Activated naive CD4-positive, alpha-beta T cell treated with anti-CD3 and anti-CD28 coated beads, Interleukin-2, amount 10 ng/mL, durations not matched to agents 7 days and 5 days (primary cell): ENCODE measurements at regions not wholly inside any gene's neighbourhood (a gene's known extent, or its start where the extent isn't known, plus 50 kb on each side); places are given as distances from the start of the nearest gene placed in this dataset.
"Not testable (repeated sequence)": the region's sequence is repeated elsewhere in the genome, so short reads cannot be mapped to it uniquely, and the experiment has no call there.

Experiments used
- CTCF ChIA-PET: fragments of 350-600 bp; sonication (Branson Sonifier 250); formaldehyde crosslinking; loops from one replicate; lab custom pipeline; 2021; ENCODE audit warnings: antibody characterized with exemption; lab: Charles Lee
- DNase-seq: peaks from one replicate; pipeline ENCODE4 v3.0.0-alpha.2; 2020
- H3K27ac Mint-ChIP-seq: one replicate; pipeline ENCODE4 v1.8.0; 2021; ENCODE audit warnings: mild to moderate bottlenecking, moderate library complexity, mixed read lengths
- H3K27me3 Mint-ChIP-seq: one replicate; pipeline ENCODE4 v1.8.0; 2021; ENCODE audit warnings: mild to moderate bottlenecking, mixed read lengths
- H3K36me3 Mint-ChIP-seq: one replicate; pipeline ENCODE4 v1.8.0; 2021; ENCODE audit warnings: mixed read lengths
- H3K4me1 Mint-ChIP-seq: one replicate; pipeline ENCODE4 v1.8.0; 2021; ENCODE audit warnings: mixed read lengths
- H3K4me3 Mint-ChIP-seq: one replicate; pipeline ENCODE4 v1.8.0; 2021; ENCODE audit warnings: mild to moderate bottlenecking, moderate library complexity, mixed read lengths
- H3K9me3 Mint-ChIP-seq: one replicate; pipeline ENCODE4 v1.8.0; 2021; ENCODE audit warnings: mixed read lengths

DNA sequence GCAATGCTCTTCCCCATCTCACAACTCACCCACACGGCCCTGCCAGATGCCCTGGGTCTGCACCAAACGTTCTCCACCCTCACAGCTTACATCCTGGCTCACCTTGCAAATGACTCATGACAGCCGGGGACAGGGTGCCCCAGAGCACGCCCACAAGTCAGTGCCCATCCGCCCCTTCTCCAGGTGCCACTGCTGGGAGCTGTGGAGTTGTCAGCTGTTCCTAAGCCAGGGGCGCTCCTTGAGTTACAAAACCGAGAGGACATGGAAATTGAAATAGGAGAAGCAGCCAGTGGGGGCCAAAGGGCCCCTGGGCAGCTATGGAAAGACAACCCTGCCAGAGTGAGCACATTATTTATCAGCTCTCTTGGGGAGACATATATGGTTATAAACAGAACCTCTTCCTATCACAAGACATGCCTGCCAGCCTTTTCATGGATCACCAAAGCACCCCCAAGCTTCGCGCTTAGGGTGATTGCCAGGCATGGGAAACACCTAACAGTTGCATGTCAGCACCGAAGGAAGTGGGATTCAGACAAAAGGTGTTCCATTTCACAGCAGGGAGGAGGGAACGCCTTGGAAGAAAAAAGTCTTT, 236.8 kb downstream of the LY86 start:
- no peak overlapping the region for H3K4me3 Mint-ChIP-seq
- no peaks in the 10 kb centered on the region for H3K36me3 Mint-ChIP-seq
- H3K4me1 Mint-ChIP-seq = peaks cover 12% of the 10 kb centered on the region
- H3K27ac Mint-ChIP-seq = no peak overlapping the region
- CTCF ChIA-PET = interaction anchor here (1.0 kb wide), 1 partner anchor 418 kb away, joined by 3 read pairs; no protein-coding TSS in a partner anchor
- H3K9me3 Mint-ChIP-seq = no peaks in the 10 kb centered on the region
- H3K27me3 Mint-ChIP-seq = peaks cover 50% of the 10 kb centered on the region
- no peak for DNase-seq

DNA sequence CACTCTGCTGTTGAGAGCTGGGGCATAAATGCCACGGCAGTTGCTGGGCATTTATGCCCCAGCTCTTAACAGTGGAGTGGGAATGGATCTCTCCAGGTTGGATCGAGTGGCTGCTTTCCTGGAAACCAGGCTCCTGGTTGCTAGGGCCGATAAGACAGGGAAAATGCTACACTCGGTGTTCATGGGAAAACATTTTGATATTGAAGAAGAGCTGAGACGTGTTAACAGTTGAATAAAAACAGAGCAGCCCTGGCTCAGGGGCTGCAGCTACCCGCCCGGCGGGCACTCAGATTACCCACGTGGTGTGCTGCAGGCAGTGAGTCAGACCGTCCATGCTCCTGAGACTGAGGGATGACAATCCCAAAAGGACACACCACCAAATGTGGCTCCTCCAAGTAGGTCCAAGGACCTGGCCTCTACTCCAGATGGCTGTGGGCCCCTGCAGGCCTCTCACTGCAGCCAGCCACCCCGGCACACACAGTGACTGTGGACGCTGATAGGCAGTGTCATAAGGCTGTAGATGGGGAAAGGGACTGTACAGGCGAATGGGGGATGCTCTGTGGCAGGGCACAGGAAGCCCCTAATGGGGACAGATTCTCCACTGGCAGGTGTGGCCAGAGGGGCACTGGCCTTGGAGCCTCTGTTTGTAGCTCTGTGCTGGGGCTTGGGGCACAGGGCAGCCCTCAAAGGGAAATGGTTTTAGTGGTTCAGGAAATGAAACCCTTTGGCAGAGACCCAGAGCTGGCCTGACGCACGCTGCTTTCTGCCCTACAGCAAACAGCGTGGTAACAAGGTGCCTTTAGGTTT, 237.8 kb downstream of the LY86 start:
- Mint-ChIP-seq H3K9me3 (no peaks in the 10 kb centered on the region), H3K36me3 (no peaks in the 10 kb centered on the region), H3K4me1 (peaks cover 12% of the 10 kb centered on the region), H3K27me3 (peaks cover 55% of the 10 kb centered on the region), H3K4me3 (no peak overlapping the region), H3K27ac (no peak overlapping the region)
- CTCF ChIA-PET = interaction anchor here (0.6 kb wide), 1 partner anchor 42 kb away, joined by 4 read pairs; no protein-coding TSS in a partner anchor
- no peak for DNase-seq

- Mint-ChIP-seq H3K27me3 (peaks cover 60% of the 10 kb centered on the region), H3K4me1 (peaks cover 12% of the 10 kb centered on the region), H3K4me3 (no peak overlapping the region), H3K36me3 (no peaks in the 10 kb centered on the region), H3K9me3 (no peaks in the 10 kb centered on the region), H3K27ac (no peak overlapping the region)
- CTCF ChIA-PET = no interaction called here
- no peak for DNase-seq
Observed at GRCh38 chr6:6826961-6827360, 238.4 kb downstream of the LY86 start.

- CTCF ChIA-PET = no interaction called here
- Mint-ChIP-seq H3K9me3 (no peaks in the 10 kb centered on the region), H3K27me3 (peaks cover 59% of the 10 kb centered on the region), H3K36me3 (no peaks in the 10 kb centered on the region), H3K4me1 (peaks cover 11% of the 10 kb centered on the region), H3K27ac (no peak overlapping the region), H3K4me3 (no peak overlapping the region)
- no peak for DNase-seq
Observed at GRCh38 chr6:6829872-6830685, 241.6 kb downstream of the LY86 start.

DNA sequence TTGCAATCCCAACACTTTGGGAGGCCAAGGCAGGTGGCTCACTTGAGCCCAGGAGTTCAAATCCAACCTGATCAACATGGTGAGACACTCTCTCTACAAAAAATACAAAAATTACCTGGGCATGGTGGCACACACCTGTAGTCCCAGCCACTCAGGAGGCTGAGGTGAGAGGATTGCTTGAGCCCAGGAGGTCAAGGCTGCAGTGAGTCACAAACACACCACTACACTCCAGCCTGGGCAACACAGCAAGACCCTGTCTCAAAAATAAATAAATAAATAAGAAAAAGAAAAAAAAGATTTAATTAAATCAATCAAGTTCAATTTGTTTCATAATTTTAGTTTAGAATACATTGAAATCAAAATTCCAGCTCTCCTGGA, 242.2 kb downstream of the LY86 start:
- H3K36me3 Mint-ChIP-seq, H3K9me3 Mint-ChIP-seq, DNase-seq, H3K4me1 Mint-ChIP-seq, CTCF ChIA-PET, H3K4me3 Mint-ChIP-seq, H3K27ac Mint-ChIP-seq: not testable (repeated sequence)
- H3K27me3 Mint-ChIP-seq = peaks cover 58% of the 10 kb centered on the region

GRCh38 chr6:6832439-6832838, 243.9 kb downstream of the LY86 start:
- H3K27me3 Mint-ChIP-seq = peaks cover 45% of the 10 kb centered on the region
- no peak overlapping the region for H3K27ac Mint-ChIP-seq
- CTCF ChIA-PET = no interaction called here
- no peak overlapping the region for H3K4me3 Mint-ChIP-seq
- no peaks in the 10 kb centered on the region for H3K9me3 Mint-ChIP-seq
- no peaks in the 10 kb centered on the region for H3K36me3 Mint-ChIP-seq
- no peak for DNase-seq
- no peaks in the 10 kb centered on the region for H3K4me1 Mint-ChIP-seq

DNA sequence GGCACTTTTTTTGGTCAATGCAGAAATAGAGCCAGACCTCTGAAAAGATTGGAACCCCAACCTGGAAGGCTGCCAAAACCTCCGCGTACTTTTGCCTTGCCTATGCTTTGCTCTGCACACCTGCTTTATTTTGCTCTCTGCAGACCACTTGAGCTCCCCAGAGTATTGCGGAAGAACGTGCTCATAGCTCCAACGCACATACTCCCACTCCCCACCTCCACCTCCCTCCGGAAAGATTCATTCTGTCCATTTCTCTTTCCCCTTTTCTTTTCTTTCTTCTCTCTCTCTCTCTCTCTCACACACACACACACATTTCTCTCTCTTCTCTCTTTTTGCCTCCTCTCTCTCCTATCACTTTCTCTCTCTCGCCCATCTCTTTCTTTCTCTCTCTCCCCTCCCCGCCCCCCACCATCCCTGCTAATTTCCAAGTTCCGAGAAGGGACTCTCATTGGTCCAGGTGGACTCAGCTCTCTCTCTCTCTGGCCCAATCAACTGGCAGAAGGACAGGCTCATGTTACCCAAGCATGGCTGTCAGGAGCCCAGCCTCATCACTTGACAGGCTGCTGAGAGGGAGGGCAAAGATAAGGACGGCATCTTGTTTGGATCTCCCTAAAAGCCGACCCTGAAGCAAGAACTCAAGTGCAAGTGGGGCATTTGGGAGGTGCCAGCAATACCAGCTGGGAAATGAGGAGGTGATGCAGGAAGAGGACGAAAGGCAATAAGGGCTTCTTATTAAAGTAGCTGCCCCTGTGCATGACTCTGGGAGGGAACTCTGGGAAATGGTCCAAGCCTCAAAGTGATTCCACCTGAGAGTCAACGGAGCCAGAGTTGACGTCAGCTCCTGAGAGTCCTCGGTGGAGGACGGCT, 246.1 kb downstream of the LY86 start:
- peaks cover 51% of the 10 kb centered on the region for H3K27me3 Mint-ChIP-seq
- no peak overlapping the region for H3K4me3 Mint-ChIP-seq
- no peak overlapping the region for H3K27ac Mint-ChIP-seq
- H3K9me3 Mint-ChIP-seq = no peaks in the 10 kb centered on the region
- H3K36me3 Mint-ChIP-seq = no peaks in the 10 kb centered on the region
- H3K4me1 Mint-ChIP-seq = no peaks in the 10 kb centered on the region
- CTCF ChIA-PET = no interaction called here
- DNase-seq = no peak

GRCh38 chr6:6835223-6835503, 246.6 kb downstream of the LY86 start:
- Mint-ChIP-seq H3K27me3 (peaks cover 51% of the 10 kb centered on the region), H3K36me3 (no peaks in the 10 kb centered on the region), H3K4me3 (no peak overlapping the region), H3K9me3 (no peaks in the 10 kb centered on the region), H3K27ac (no peak overlapping the region), H3K4me1 (no peaks in the 10 kb centered on the region)
- no peak for DNase-seq
- CTCF ChIA-PET = no interaction called here

- H3K4me1 Mint-ChIP-seq = no peaks in the 10 kb centered on the region
- H3K27ac Mint-ChIP-seq = no peak overlapping the region
- no peaks in the 10 kb centered on the region for H3K36me3 Mint-ChIP-seq
- DNase-seq = no peak
- H3K9me3 Mint-ChIP-seq = no peaks in the 10 kb centered on the region
- CTCF ChIA-PET = no interaction called here
- H3K27me3 Mint-ChIP-seq = peaks cover 55% of the 10 kb centered on the region
- H3K4me3 Mint-ChIP-seq = no peak overlapping the region
Observed at GRCh38 chr6:6836609-6837406, 248.3 kb downstream of the LY86 start.

DNA sequence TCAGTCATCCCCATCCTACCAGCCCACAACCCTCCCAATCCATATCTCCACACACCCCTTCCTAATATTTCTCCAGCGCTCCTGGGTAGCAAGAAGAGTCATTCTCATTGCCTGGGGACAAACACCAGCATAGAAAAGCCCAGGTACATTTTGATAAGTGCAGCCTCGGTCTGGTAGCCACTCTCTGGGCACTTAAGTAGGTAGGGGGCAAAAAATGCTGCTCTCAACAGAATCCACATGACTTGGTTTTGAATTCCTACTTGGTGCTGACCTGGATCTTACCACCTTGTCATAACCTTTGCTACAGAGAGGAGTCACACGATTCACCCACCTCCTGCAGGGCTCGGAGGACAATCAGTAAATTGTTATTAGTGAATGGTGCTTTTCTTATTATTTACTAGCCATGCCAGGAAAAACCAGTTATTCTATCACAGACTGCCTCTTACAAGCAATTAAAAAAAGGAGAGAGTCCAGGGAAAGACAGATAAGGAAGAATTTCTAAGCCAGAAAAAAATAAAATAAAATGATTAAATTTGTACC, 249.1 kb downstream of the LY86 start:
- no peak for DNase-seq
- peaks cover 56% of the 10 kb centered on the region for H3K27me3 Mint-ChIP-seq
- no peaks in the 10 kb centered on the region for H3K9me3 Mint-ChIP-seq
- no peak overlapping the region for H3K4me3 Mint-ChIP-seq
- no peaks in the 10 kb centered on the region for H3K36me3 Mint-ChIP-seq
- H3K27ac Mint-ChIP-seq = no peak overlapping the region
- CTCF ChIA-PET = no interaction called here
- no peaks in the 10 kb centered on the region for H3K4me1 Mint-ChIP-seq

DNA sequence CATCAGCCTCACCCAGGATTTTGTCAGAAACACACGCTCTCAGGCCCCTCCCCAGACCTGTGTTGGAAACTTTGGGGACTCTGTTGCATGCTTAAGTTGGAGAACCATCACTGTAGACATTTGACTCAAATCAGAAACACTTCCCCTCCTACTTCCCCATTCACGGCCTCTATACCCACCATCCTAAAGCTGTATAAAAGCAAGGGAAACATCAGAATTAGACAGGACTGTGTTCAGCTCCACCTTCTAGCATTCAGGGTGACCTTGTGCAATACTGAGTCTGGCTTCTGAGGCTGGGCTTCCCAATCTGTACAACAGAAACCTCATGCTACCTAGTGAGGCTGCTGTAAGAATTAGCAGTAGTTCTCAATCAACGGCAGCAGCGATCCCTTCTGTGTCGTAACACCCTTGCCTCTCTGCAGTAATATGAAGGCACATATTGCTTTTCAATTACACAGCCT, 252.3 kb downstream of the LY86 start:
- CTCF ChIA-PET = no interaction called here
- H3K4me1 Mint-ChIP-seq = no peaks in the 10 kb centered on the region
- H3K27me3 Mint-ChIP-seq = peaks cover 43% of the 10 kb centered on the region
- H3K36me3 Mint-ChIP-seq = no peaks in the 10 kb centered on the region
- no peak overlapping the region for H3K4me3 Mint-ChIP-seq
- DNase-seq = no peak
- H3K27ac Mint-ChIP-seq = no peak overlapping the region
- H3K9me3 Mint-ChIP-seq = peaks cover 3% of the 10 kb centered on the region

DNA sequence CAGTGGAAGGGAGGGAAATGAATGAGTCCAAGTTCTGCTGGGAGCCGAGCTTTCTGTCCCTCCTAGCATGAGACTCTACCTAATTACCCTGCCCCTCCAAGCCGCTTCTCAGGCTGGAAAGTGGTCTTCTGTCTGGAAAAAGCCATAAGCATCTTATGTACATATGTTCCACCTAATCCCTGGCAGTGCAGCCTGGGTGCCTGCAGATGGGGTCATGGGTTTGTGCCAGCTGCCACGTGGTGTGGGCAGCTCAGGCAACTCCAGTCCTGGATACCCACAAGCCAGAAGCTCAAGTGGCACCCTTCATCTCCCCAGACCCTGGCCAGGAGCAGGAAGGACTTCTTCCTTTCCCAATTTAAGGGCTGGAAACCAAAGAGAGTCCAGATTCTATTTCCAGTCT, 253.1 kb downstream of the LY86 start:
- no peak overlapping the region for H3K27ac Mint-ChIP-seq
- no peak for DNase-seq
- peaks cover 10% of the 10 kb centered on the region for H3K9me3 Mint-ChIP-seq
- peaks cover 43% of the 10 kb centered on the region for H3K27me3 Mint-ChIP-seq
- CTCF ChIA-PET = no interaction called here
- H3K4me3 Mint-ChIP-seq = no peak overlapping the region
- no peaks in the 10 kb centered on the region for H3K36me3 Mint-ChIP-seq
- H3K4me1 Mint-ChIP-seq = no peaks in the 10 kb centered on the region

DNA sequence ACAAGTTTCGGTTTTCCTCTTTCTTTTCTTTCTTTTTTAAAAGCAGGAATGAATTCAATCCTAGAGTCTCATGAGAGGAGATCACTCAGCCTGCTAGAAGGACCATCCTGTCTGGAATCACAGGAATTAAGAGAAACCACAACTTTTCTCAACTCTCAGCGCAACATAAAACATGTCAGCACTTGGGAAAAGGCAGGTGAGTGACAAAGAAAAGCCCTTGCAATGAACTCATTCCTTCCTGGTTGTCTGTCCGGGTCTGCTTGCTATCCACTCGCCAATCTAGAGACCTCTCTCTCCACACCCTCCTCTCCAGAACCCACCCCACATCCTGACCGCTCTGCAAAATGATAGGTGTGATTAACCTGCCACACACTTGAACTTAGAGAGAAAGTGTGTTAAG, 253.8 kb downstream of the LY86 start:
- Mint-ChIP-seq H3K36me3 (no peaks in the 10 kb centered on the region), H3K4me1 (no peaks in the 10 kb centered on the region), H3K27ac (no peak overlapping the region), H3K27me3 (peaks cover 41% of the 10 kb centered on the region), H3K4me3 (no peak overlapping the region), H3K9me3 (peaks cover 10% of the 10 kb centered on the region)
- DNase-seq = no peak
- CTCF ChIA-PET = no interaction called here
